Left lung (tissue), 4 donors: ENCODE measurements at regions not wholly inside any gene's neighbourhood (a gene's known extent, or its start where the extent isn't known, plus 50 kb on each side); places are given as distances from the start of the nearest gene placed in this dataset.

Experiments used
- ATAC-seq: fragments of 200-7000 bp; cut with Tn5 transposase; one replicate; pipeline ENCODE4 v1.9.1; 2020; ENCODE audit warnings: moderate library complexity
- DNase-seq, 4 donors: peaks; one replicate each; pipeline ENCODE4 v3.0.0-alpha.2; 2013 to 2020
- H3K27ac ChIP-seq, 2 donors: fragments of 200-600 bp; sonication (generic) in 1 of 2; one replicate each; pipeline versions ENCODE4 v1.5.0 to v1.8.0; 2020 to 2021
- H3K27me3 ChIP-seq, 2 donors: fragments of 200-600 bp; sonication (generic) in 1 of 2; one replicate each; pipeline versions ENCODE4 v1.5.0 to v1.8.0; 2020 to 2021
- H3K36me3 ChIP-seq, 2 donors: fragments of 200-600 bp; sonication (generic) in 1 of 2; one replicate each; pipeline versions ENCODE4 v1.5.0 to v1.8.0; 2020 to 2021
- H3K4me1 ChIP-seq, 2 donors: fragments of 200-600 bp; one replicate each; pipeline ENCODE4 v1.8.0; 2021
- H3K4me3 ChIP-seq, 2 donors: fragments of 200-600 bp; sonication (generic) in 1 of 2; one replicate each; pipeline versions ENCODE4 v1.5.0 to v1.8.0; 2020 to 2021; ENCODE audit warnings: mild to moderate bottlenecking in 1 of 2
- H3K9me3 ChIP-seq, 2 donors: fragments of 200-600 bp; sonication (generic) in 1 of 2; one replicate each; pipeline versions ENCODE4 v1.5.0 to v1.8.0; 2020 to 2021
- intact Hi-C, 2 donors: fragments of 100-400 bp; cut with DNase I; formaldehyde crosslinking; loops; one replicate each; pipeline versions ENCODE4 v1.11.2 to v1.14.2; 2022
- TF ChIP-seq, protein P1 (sequence below), 2 donors: fragments of 200-600 bp; sonication (generic) in 1 of 2; IDR thresholded peaks; one replicate each; pipeline versions ENCODE4 v1.5.0 to v1.8.0; 2021; ENCODE audit warnings: antibody characterized with exemption in 2 of 2
- donor health status: DM: no; HTN: yes; CAD: no.
- donor health status: DM: no; HTN: no; CAD: no.

DNA sequence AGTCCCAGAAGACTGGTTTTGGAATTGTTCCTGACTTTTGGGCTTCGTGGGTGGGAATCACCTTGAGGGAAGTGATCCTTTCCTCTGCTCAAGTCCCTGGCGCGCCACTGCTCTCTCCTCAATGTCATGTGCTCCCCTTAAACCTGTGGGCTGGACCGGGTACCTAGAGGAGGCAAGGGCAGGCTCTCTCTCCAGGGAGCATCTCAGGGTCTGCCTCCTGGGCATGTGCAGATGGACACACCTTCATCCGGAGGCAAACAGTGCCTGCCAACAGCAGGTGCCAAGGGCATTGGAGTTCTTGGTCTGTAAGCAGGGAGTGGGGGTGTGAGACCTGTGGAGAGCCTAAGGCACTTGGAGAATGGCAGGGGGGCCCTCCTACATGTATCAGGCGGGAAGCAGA, 142.6 kb downstream of the INHBB start:
- no peak overlapping the region for H3K4me3 ChIP-seq
- H3K36me3 ChIP-seq: no peaks in the 10 kb centered on the region
- no peak overlapping the region for H3K27ac ChIP-seq
- DNase-seq: no peak
- intact Hi-C loops: no loop called here
- H3K4me1 ChIP-seq: no peaks in the 10 kb centered on the region
- no peaks in the 10 kb centered on the region for H3K9me3 ChIP-seq
- no peak for ATAC-seq
- TF ChIP-seq, protein P1, sequence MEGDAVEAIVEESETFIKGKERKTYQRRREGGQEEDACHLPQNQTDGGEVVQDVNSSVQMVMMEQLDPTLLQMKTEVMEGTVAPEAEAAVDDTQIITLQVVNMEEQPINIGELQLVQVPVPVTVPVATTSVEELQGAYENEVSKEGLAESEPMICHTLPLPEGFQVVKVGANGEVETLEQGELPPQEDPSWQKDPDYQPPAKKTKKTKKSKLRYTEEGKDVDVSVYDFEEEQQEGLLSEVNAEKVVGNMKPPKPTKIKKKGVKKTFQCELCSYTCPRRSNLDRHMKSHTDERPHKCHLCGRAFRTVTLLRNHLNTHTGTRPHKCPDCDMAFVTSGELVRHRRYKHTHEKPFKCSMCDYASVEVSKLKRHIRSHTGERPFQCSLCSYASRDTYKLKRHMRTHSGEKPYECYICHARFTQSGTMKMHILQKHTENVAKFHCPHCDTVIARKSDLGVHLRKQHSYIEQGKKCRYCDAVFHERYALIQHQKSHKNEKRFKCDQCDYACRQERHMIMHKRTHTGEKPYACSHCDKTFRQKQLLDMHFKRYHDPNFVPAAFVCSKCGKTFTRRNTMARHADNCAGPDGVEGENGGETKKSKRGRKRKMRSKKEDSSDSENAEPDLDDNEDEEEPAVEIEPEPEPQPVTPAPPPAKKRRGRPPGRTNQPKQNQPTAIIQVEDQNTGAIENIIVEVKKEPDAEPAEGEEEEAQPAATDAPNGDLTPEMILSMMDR (IDR thresholded peaks at IDR 0.05): no peak
- H3K27me3 ChIP-seq: no peaks in the 10 kb centered on the region

GRCh38 chr2:120489023-120489422, 143.1 kb downstream of the INHBB start:
- Histone ChIP-seq H3K4me1 (no peaks in the 10 kb centered on the region), H3K27ac (no peak overlapping the region), H3K27me3 (no peaks in the 10 kb centered on the region), H3K36me3 (no peaks in the 10 kb centered on the region), H3K9me3 (no peaks in the 10 kb centered on the region), H3K4me3 (no peak overlapping the region)
- intact Hi-C loops: no loop called here
- DNase-seq (no peak), ATAC-seq (no peak)
- TF ChIP-seq, protein P1 (IDR thresholded peaks at IDR 0.05): no peak

GRCh38 chr2:120490091-120490798, 144.3 kb downstream of the INHBB start:
- no peak for DNase-seq
- ATAC-seq: no peak
- Histone ChIP-seq H3K27ac (no peak overlapping the region), H3K9me3 (no peaks in the 10 kb centered on the region), H3K27me3 (no peaks in the 10 kb centered on the region), H3K36me3 (no peaks in the 10 kb centered on the region), H3K4me1 (no peaks in the 10 kb centered on the region), H3K4me3 (no peak overlapping the region)
- intact Hi-C loops: no loop called here
- TF ChIP-seq, protein P1 (IDR thresholded peaks at IDR 0.05): no peak

DNA sequence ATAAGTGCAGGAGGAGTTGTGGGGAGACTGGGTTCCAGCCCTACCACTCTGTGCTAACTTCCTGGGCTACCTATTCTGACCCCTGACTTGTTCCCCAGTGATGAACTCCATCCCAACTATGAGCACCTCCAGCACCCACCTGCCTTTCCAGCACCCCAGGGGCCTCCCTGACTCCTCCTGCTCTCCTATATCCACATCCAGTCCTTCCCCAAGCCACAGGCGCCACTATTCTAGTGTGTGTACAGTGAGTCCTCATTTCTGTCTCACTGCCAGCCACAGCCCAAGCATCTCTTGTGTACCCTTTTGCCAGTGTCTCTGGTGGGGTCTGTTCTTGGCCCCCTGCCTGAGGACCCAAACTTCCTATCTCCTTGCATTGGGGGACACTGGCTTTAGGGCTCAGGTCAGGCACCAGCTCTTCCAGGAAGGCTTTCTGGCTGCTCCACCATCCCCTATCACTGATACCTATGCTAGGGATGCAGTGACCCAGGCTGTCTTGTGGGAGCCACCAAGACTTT, 145.2 kb downstream of the INHBB start:
- no peaks in the 10 kb centered on the region for H3K9me3 ChIP-seq
- TF ChIP-seq, protein P1 (IDR thresholded peaks at IDR 0.05): no peak

GRCh38 chr2:120493231-120493630, 147.3 kb downstream of the INHBB start:
- Histone ChIP-seq H3K27ac (no peak overlapping the region), H3K36me3 (no peaks in the 10 kb centered on the region), H3K9me3 (no peaks in the 10 kb centered on the region), H3K27me3 (no peaks in the 10 kb centered on the region), H3K4me3 (no peak overlapping the region), H3K4me1 (no peaks in the 10 kb centered on the region)
- intact Hi-C loops: no loop called here
- DNase-seq (no peak), ATAC-seq (no peak)
- TF ChIP-seq, protein P1 (IDR thresholded peaks at IDR 0.05): no peak

More for the DNA sequence above, 145.2 kb downstream of the INHBB start:
- Histone ChIP-seq H3K4me1 (no peaks in the 10 kb centered on the region), H3K36me3 (no peaks in the 10 kb centered on the region), H3K4me3 (no peak overlapping the region), H3K27ac (no peak overlapping the region), H3K27me3 (no peaks in the 10 kb centered on the region)
- intact Hi-C loops: no loop called here
- DNase-seq (no peak), ATAC-seq (no peak)
